ENCODE measurements at regions not wholly inside any gene's neighbourhood (a gene's known extent, or its start where the extent isn't known, plus 50 kb on each side); places are given as distances from the start of the nearest gene placed in this dataset.

DNA sequence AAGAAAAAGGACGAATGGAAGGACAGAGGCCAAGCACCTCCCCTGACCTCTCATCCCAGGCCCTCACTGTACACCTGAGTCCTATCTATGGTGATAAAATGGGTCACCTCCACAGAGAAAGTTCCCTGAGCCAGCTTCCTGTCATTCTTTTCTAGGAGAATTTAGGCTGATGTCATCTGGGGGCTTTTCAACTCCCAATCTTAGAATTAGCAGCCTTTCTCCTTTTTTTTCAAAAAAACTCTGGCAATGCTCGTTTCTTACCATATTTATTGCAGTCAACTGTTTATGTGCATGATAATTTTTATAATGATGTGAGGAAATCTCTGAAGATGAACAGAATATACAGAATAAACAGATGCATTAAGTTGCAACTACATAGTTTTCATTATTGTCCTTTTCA, 177.6 kb downstream of the SNAPC1 start:
- Histone ChIP-seq H3K4me2 (ENCODE audit: control insufficient read depth, extremely low read depth, insufficient read depth, low read depth, low read length) (no peak overlapping the region), H2AFZ (ENCODE audit: control insufficient read depth, low read length) (no peak overlapping the region), H3K4me3 (ENCODE audit: control insufficient read depth in 2 of 3, extremely low read depth in 1 of 3, insufficient read depth in 2 of 3, low read depth in 1 of 3, low read length in 3 of 3) (no peak overlapping the region), H3K36me3 (ENCODE audit: control insufficient read depth in 2 of 2, extremely low read depth in 1 of 2, insufficient read depth in 2 of 2, low read length in 2 of 2) (no peaks in the 10 kb centered on the region), H3K4me1 (ENCODE audit: control insufficient read depth, extremely low read depth, insufficient read depth, low read length) (no peaks in the 10 kb centered on the region), H3K9me1 (ENCODE audit: control insufficient read depth, extremely low read depth, insufficient read depth, low read length) (no peaks in the 10 kb centered on the region), H3K9ac (ENCODE audit: control insufficient read depth, extremely low read depth, insufficient read depth, low read length) (no peak overlapping the region), H3K27ac (ENCODE audit: control insufficient read depth, insufficient read depth, low read length) (no peak overlapping the region), H3K9me3 (ENCODE audit: control insufficient read depth, low read depth, low read length) (no peaks in the 10 kb centered on the region), H3K27me3 (ENCODE audit: control insufficient read depth, extremely low read depth, insufficient read depth, low read length) (no peaks in the 10 kb centered on the region), H3K79me2 (ENCODE audit: control insufficient read depth, insufficient read depth, low read length) (no peaks in the 10 kb centered on the region), H4K20me1 (ENCODE audit: control insufficient read depth, extremely low read depth, insufficient read depth, low read length) (no peaks in the 10 kb centered on the region)
- no peak for FAIRE-seq
- DNase-seq (ENCODE audit: low read depth, low spot score) = no peak
- TF ChIP-seq, protein P1, sequence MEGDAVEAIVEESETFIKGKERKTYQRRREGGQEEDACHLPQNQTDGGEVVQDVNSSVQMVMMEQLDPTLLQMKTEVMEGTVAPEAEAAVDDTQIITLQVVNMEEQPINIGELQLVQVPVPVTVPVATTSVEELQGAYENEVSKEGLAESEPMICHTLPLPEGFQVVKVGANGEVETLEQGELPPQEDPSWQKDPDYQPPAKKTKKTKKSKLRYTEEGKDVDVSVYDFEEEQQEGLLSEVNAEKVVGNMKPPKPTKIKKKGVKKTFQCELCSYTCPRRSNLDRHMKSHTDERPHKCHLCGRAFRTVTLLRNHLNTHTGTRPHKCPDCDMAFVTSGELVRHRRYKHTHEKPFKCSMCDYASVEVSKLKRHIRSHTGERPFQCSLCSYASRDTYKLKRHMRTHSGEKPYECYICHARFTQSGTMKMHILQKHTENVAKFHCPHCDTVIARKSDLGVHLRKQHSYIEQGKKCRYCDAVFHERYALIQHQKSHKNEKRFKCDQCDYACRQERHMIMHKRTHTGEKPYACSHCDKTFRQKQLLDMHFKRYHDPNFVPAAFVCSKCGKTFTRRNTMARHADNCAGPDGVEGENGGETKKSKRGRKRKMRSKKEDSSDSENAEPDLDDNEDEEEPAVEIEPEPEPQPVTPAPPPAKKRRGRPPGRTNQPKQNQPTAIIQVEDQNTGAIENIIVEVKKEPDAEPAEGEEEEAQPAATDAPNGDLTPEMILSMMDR (optimal IDR thresholded peaks at IDR 0.05 in 1 of 3, IDR thresholded peaks at IDR 0.05 in 1 of 3, conservative IDR thresholded peaks at IDR 0.05 in 1 of 3; ENCODE audit: extremely low read depth in 1 of 3, insufficient read depth in 2 of 3, low read length in 3 of 3) = no peak
- no peak for TF ChIP-seq EZH2 (IDR thresholded peaks at IDR 0.05; ENCODE audit: low read length)
- dilution Hi-C loops (cut with MboI; ENCODE audit: extremely low pct_ligation_motif_present, low sequenced_read_pairs) = no loop called here

DNA sequence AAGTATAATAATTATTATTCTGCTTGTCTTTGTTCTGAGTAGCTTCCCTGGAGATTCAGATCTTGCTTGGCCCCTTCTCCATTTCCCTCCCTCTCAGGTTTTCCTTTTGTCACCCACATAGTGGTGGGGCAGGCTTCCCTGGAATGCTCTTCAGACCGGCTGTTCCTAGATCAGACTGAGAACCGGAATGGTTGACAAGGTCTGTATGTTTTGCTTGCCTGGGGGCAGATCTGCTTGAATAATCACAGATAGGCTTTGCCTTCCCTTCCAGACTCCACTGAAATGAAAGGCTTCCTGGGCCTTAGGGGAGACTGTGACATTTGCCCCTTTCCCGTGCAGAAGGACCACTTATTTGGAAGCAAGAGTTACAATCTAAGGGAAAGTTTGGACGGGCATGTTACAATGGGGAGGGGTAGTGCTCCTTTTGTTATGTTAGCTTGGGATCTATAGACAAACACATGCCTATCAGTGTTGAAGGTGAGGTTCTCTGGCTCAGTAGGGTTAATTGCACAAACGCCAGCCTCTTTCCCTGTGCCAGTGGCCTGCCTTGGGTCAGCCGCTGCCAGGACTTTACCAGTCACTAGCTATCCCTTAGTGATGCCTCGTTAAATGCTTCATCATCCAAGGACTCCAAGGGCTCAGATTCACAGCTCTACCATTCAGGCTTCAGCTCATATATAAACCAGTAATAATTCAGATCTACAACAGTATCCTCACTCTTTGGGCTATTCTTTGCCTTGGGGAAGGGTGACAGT, 178.6 kb downstream of the SNAPC1 start:
- no peaks in the 10 kb centered on the region for H3K9me1 ChIP-seq (ENCODE audit: control insufficient read depth, extremely low read depth, insufficient read depth, low read length)
- dilution Hi-C loops (cut with MboI; ENCODE audit: extremely low pct_ligation_motif_present, low sequenced_read_pairs) = no loop called here
- DNase-seq (ENCODE audit: low read depth, low spot score) = no peak

More for the DNA sequence above, 178.6 kb downstream of the SNAPC1 start:
- no peak for FAIRE-seq
- Histone ChIP-seq H3K4me3 (ENCODE audit: control insufficient read depth in 2 of 3, extremely low read depth in 1 of 3, insufficient read depth in 2 of 3, low read depth in 1 of 3, low read length in 3 of 3) (no peak overlapping the region), H2AFZ (ENCODE audit: control insufficient read depth, low read length) (no peak overlapping the region), H3K27ac (ENCODE audit: control insufficient read depth, insufficient read depth, low read length) (no peak overlapping the region), H3K4me1 (ENCODE audit: control insufficient read depth, extremely low read depth, insufficient read depth, low read length) (no peaks in the 10 kb centered on the region), H3K36me3 (ENCODE audit: control insufficient read depth in 2 of 2, extremely low read depth in 1 of 2, insufficient read depth in 2 of 2, low read length in 2 of 2) (no peaks in the 10 kb centered on the region), H3K79me2 (ENCODE audit: control insufficient read depth, insufficient read depth, low read length) (no peaks in the 10 kb centered on the region), H3K27me3 (ENCODE audit: control insufficient read depth, extremely low read depth, insufficient read depth, low read length) (no peaks in the 10 kb centered on the region), H4K20me1 (ENCODE audit: control insufficient read depth, extremely low read depth, insufficient read depth, low read length) (no peaks in the 10 kb centered on the region), H3K9ac (ENCODE audit: control insufficient read depth, extremely low read depth, insufficient read depth, low read length) (no peak overlapping the region), H3K9me3 (ENCODE audit: control insufficient read depth, low read depth, low read length) (no peaks in the 10 kb centered on the region), H3K4me2 (ENCODE audit: control insufficient read depth, extremely low read depth, insufficient read depth, low read depth, low read length) (no peak overlapping the region)
- TF ChIP-seq EZH2 (IDR thresholded peaks at IDR 0.05; ENCODE audit: low read length) = no peak
- TF ChIP-seq, protein P1 (optimal IDR thresholded peaks at IDR 0.05 in 1 of 3, IDR thresholded peaks at IDR 0.05 in 1 of 3, conservative IDR thresholded peaks at IDR 0.05 in 1 of 3; ENCODE audit: extremely low read depth in 1 of 3, insufficient read depth in 2 of 3, low read length in 3 of 3) = no peak

Data from keratinocyte (primary cell).